ENCODE measurements at regions not wholly inside any gene's neighbourhood (a gene's known extent, or its start where the extent isn't known, plus 50 kb on each side); places are given as distances from the start of the nearest gene placed in this dataset.
A peak's percentile ranks its signal among the peaks of the same experiment; 100 is the strongest.
"Not testable (repeated sequence)": the region's sequence is repeated elsewhere in the genome, so short reads cannot be mapped to it uniquely, and the experiment has no call there.

DNA sequence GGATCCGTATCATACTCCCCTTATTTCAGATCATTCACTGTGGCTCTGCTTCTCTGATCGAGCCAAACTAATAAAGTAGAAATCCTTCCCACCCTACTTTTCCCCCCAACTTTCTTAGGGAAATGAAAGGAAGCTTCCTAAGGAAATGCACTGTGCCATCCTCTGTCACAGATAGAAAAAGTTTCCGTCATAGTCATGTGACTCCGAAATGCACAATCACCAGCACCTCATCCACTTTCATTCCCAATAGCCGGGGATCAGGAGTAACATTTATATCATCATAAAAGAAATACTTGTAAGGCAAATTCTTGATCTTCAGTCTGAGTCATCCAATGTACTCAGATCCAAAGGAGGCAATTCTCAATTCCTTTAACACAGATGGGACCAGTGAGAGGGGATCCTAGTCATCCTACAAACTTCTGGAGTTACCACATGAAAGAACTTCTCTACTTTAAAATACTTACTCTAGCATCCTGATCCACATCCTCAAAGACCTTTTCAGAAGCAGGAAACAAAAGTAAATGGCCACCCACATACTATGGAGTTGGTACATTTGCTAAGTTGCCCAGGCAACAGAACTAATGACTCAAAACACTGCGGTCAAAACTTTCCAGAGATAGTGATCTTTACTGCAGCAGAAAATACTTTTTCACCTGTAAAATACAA lies 97.8 kb upstream of the ZC3H11B start (continued):
- TF ChIP-seq RXRA (IDR thresholded peaks at IDR 0.05; ENCODE audit: borderline replicate concordance, low read depth) (peak; percentile 54; the same call in 1 of the 2 replicates), EZH2phosphoT487 (IDR thresholded peaks at IDR 0.05; ENCODE audit: borderline replicate concordance, low read depth) (no peak), RAD21 (IDR thresholded peaks at IDR 0.05; ENCODE audit: low read length) (no peak), YY1 (IDR thresholded peaks at IDR 0.05; ENCODE audit: low read depth) (0 out of 2 replicates have a peak, but pooled peaks have one; percentile 24), GABPA (IDR thresholded peaks at IDR 0.05; ENCODE audit: low read depth) (no peak), CTCF (IDR thresholded peaks at IDR 0.05) (no peak)
- TF ChIP-seq, protein P1, sequence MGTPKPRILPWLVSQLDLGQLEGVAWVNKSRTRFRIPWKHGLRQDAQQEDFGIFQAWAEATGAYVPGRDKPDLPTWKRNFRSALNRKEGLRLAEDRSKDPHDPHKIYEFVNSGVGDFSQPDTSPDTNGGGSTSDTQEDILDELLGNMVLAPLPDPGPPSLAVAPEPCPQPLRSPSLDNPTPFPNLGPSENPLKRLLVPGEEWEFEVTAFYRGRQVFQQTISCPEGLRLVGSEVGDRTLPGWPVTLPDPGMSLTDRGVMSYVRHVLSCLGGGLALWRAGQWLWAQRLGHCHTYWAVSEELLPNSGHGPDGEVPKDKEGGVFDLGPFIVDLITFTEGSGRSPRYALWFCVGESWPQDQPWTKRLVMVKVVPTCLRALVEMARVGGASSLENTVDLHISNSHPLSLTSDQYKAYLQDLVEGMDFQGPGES (IDR thresholded peaks at IDR 0.05; ENCODE audit: low read depth, low read length) = no peak

- Histone ChIP-seq H4K20me1 (ENCODE audit: insufficient read depth) (no peaks in the 10 kb centered on the region), H3K27ac (ENCODE audit: low read depth in 2 of 2, low read length in 1 of 2) (no peak overlapping the region), H3K4me1 (ENCODE audit: control insufficient read depth in 1 of 2, insufficient read depth in 2 of 2, low read depth in 1 of 2, low read length in 1 of 2) (peaks cover 0 to 4% of the 10 kb centered on the region in 2 experiments; a peak in 2 of 4 replicates), H3K9me2 (no peaks in the 10 kb centered on the region), H3K4me3 (ENCODE audit: low read depth in 2 of 2, low read length in 1 of 2) (no peak overlapping the region), H3K36me3 (replicated peaks in 1 of 2; ENCODE audit: control insufficient read depth in 1 of 2, insufficient read depth in 2 of 2, low read length in 1 of 2) (no peaks in the 10 kb centered on the region), H2AFZ (ENCODE audit: low read depth) (no peak overlapping the region), H3K9ac (no peak overlapping the region), H3K27me3 (ENCODE audit: insufficient read depth) (no peaks in the 10 kb centered on the region), H3K9me3 (no peaks in the 10 kb centered on the region), H3F3A (replicated peaks; ENCODE audit: insufficient read depth) (peaks cover 9% of the 10 kb centered on the region), H3K79me2 (ENCODE audit: insufficient read depth) (no peaks in the 10 kb centered on the region), H3K4me2 (no peak overlapping the region)
- ChIA-PET POLR2A (no interaction called here), CTCF (interaction anchor here (1.2 kb wide), 1 partner anchor 1379 kb away, joined by 3 read pairs; no protein-coding TSS in a partner anchor)
- WGBS (ENCODE audit: low lambda C conversion rate) = 71% methylated on average over 6 of the region's 6 CpGs
- no peak for DNase-seq
- TF ChIP-seq USF1 (IDR thresholded peaks at IDR 0.05; ENCODE audit: borderline replicate concordance, low read depth) (no peak), REST (IDR thresholded peaks at IDR 0.05; ENCODE audit: low read depth, low read length) (no peak), FOXM1 (IDR thresholded peaks at IDR 0.05; ENCODE audit: low read depth) (no peak), TEAD4 (IDR thresholded peaks at IDR 0.05; ENCODE audit: borderline replicate concordance, insufficient read depth) (no peak), RAD21 (IDR thresholded peaks at IDR 0.05; ENCODE audit: low read length) (no peak), POLR2AphosphoS5 (IDR thresholded peaks at IDR 0.05; ENCODE audit: low read depth, low read length) (no peak), EP300 (IDR thresholded peaks at IDR 0.05; ENCODE audit: borderline replicate concordance in 1 of 2, low read depth in 1 of 2, low read length in 1 of 2) (no peak)
These were observed 96.1 kb upstream of the ZC3H11B start for GRCh38 chr1:219708919-219709543.

DNA sequence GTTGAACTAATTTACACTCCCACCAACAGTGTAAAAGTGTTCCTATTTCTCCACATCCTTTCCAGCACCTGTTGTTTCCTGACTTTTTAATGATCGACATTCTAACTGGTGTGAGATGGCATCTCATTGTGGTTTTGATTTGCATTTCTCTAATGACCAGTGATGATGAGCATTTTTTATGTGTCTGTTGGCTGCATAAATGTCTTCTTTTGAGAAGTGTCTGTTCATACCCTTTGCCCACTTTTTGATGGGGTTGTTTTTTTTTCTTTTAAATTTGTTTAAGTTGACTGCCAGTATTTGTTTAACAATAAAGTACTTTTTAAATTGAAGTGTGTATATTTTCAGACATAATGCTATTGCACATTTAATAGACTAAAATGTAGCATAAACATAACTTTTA lies 95.0 kb upstream of the ZC3H11B start:
- peaks cover 11% of the 10 kb centered on the region for H3F3A ChIP-seq (replicated peaks; ENCODE audit: insufficient read depth)
- H3K9ac ChIP-seq; H2AFZ ChIP-seq (ENCODE audit: low read depth); H3K4me2 ChIP-seq; H3K36me3 ChIP-seq (replicated peaks in 1 of 2; ENCODE audit: control insufficient read depth in 1 of 2, insufficient read depth in 2 of 2, low read length in 1 of 2); H3K9me2 ChIP-seq; H3K27ac ChIP-seq (ENCODE audit: low read depth in 2 of 2, low read length in 1 of 2); H3K27me3 ChIP-seq (ENCODE audit: insufficient read depth); H3K4me1 ChIP-seq (ENCODE audit: control insufficient read depth in 1 of 2, insufficient read depth in 2 of 2, low read depth in 1 of 2, low read length in 1 of 2); CTCF ChIA-PET; DNase-seq; H3K4me3 ChIP-seq (ENCODE audit: low read depth in 2 of 2, low read length in 1 of 2); H4K20me1 ChIP-seq (ENCODE audit: insufficient read depth); POLR2A ChIA-PET; H3K79me2 ChIP-seq (ENCODE audit: insufficient read depth); H3K9me3 ChIP-seq: not testable (repeated sequence)
- WGBS (ENCODE audit: low lambda C conversion rate) = 76% methylated on average over 1 of the region's 1 CpG

All from SK-N-SH (cell line).